ENCODE measurements at regions not wholly inside any gene's neighbourhood (a gene's known extent, or its start where the extent isn't known, plus 50 kb on each side); places are given as distances from the start of the nearest gene placed in this dataset.

- 100% methylated on average over 1 of the region's 1 CpG for WGBS
- TF ChIP-seq POLR2AphosphoS5 (IDR thresholded peaks at IDR 0.05) (no peak), EP300 (IDR thresholded peaks at IDR 0.05) (no peak), CTCF (IDR thresholded peaks at IDR 0.05) (no peak), POLR2A (IDR thresholded peaks at IDR 0.05) (no peak)
Observed at GRCh38 chr6:78607189-78607588, 260.2 kb upstream of the IRAK1BP1 start.

GRCh38 chr6:78611102-78611620, 256.2 kb upstream of the IRAK1BP1 start:
- Histone ChIP-seq H3K4me3 (no peak overlapping the region), H3K27ac (no peak overlapping the region), H3K9me3 (no peaks in the 10 kb centered on the region), H3K4me1 (no peaks in the 10 kb centered on the region), H3K27me3 (no peaks in the 10 kb centered on the region), H3K36me3 (no peaks in the 10 kb centered on the region)
- WGBS, result 94% methylated on average over 7 of the region's 7 CpGs
- no peak for DNase-seq (ENCODE audit: low spot score in 2 of 2)
- TF ChIP-seq EP300 (IDR thresholded peaks at IDR 0.05), result no peak
- no peak for TF ChIP-seq POLR2AphosphoS5 (IDR thresholded peaks at IDR 0.05)
- no peak for TF ChIP-seq CTCF (IDR thresholded peaks at IDR 0.05)
- no peak for TF ChIP-seq POLR2A (IDR thresholded peaks at IDR 0.05)

More at GRCh38 chr6:78607189-78607588, 260.2 kb upstream of the IRAK1BP1 start:
- H3K27ac ChIP-seq, result no peak overlapping the region
- H3K9me3 ChIP-seq, result no peaks in the 10 kb centered on the region
- H3K36me3 ChIP-seq, result no peaks in the 10 kb centered on the region
- no peaks in the 10 kb centered on the region for H3K27me3 ChIP-seq
- DNase-seq (ENCODE audit: low spot score in 2 of 2), result no peak
- no peaks in the 10 kb centered on the region for H3K4me1 ChIP-seq
- H3K4me3 ChIP-seq, result no peak overlapping the region

- H3K36me3 ChIP-seq, result no peaks in the 10 kb centered on the region
- no peaks in the 10 kb centered on the region for H3K27me3 ChIP-seq
- no peak for DNase-seq (ENCODE audit: low spot score in 2 of 2)
- no peaks in the 10 kb centered on the region for H3K9me3 ChIP-seq
- no peaks in the 10 kb centered on the region for H3K4me1 ChIP-seq
- H3K27ac ChIP-seq, result no peak overlapping the region
- TF ChIP-seq CTCF (IDR thresholded peaks at IDR 0.05) (no peak), EP300 (IDR thresholded peaks at IDR 0.05) (no peak), POLR2AphosphoS5 (IDR thresholded peaks at IDR 0.05) (no peak), POLR2A (IDR thresholded peaks at IDR 0.05) (no peak)
- no peak overlapping the region for H3K4me3 ChIP-seq
- WGBS, result 58% methylated on average over 4 of the region's 4 CpGs
Observed at GRCh38 chr6:78611886-78612480, 255.4 kb upstream of the IRAK1BP1 start.

- no peak overlapping the region for H3K27ac ChIP-seq
- WGBS, result 29% methylated on average over 1 of the region's 1 CpG
- no peaks in the 10 kb centered on the region for H3K36me3 ChIP-seq
- no peaks in the 10 kb centered on the region for H3K4me1 ChIP-seq
- TF ChIP-seq POLR2A (IDR thresholded peaks at IDR 0.05), result no peak
- TF ChIP-seq EP300 (IDR thresholded peaks at IDR 0.05), result no peak
- no peak for TF ChIP-seq POLR2AphosphoS5 (IDR thresholded peaks at IDR 0.05)
- no peak for TF ChIP-seq CTCF (IDR thresholded peaks at IDR 0.05)
- H3K4me3 ChIP-seq, result no peak overlapping the region
- no peak for DNase-seq (ENCODE audit: low spot score in 2 of 2)
- H3K9me3 ChIP-seq, result no peaks in the 10 kb centered on the region
- no peaks in the 10 kb centered on the region for H3K27me3 ChIP-seq
Observed at GRCh38 chr6:78614961-78615360, 252.4 kb upstream of the IRAK1BP1 start.

GRCh38 chr6:78615430-78615904, 251.9 kb upstream of the IRAK1BP1 start:
- no peaks in the 10 kb centered on the region for H3K4me1 ChIP-seq
- no peak for TF ChIP-seq CTCF (IDR thresholded peaks at IDR 0.05)
- no peak for TF ChIP-seq EP300 (IDR thresholded peaks at IDR 0.05)
- TF ChIP-seq POLR2AphosphoS5 (IDR thresholded peaks at IDR 0.05), result no peak
- no peak for TF ChIP-seq POLR2A (IDR thresholded peaks at IDR 0.05)
- no peaks in the 10 kb centered on the region for H3K27me3 ChIP-seq
- H3K27ac ChIP-seq, result no peak overlapping the region
- DNase-seq (ENCODE audit: low spot score in 2 of 2), result no peak
- WGBS, result 57% methylated on average over 1 of the region's 1 CpG
- no peaks in the 10 kb centered on the region for H3K9me3 ChIP-seq
- no peak overlapping the region for H3K4me3 ChIP-seq
- no peaks in the 10 kb centered on the region for H3K36me3 ChIP-seq

Data from suprapubic skin (tissue), 4 donors.